ENCODE measurements at regions not wholly inside any gene's neighbourhood (a gene's known extent, or its start where the extent isn't known, plus 50 kb on each side); places are given as distances from the start of the nearest gene placed in this dataset.

DNA sequence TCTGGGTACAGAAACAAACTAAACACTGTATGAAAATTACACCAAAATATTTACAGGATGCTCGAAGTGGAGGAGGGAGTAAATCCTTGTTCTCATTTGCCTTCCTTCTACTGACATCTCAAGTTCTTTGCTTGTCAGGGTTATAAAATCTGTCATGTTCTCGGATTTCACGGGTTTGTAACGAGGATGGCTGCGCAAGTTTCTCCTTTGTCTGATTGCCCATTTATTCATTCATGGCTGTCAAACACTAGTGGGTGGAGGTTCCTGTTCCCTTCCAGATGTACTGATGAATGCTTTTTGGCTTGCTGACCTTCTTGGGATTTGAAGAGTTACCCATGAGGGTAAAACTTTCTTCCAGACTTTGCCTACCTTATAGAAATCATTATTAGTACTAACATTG lies 206.9 kb downstream of the SPCS3 start:
- TF ChIP-seq, protein P1, sequence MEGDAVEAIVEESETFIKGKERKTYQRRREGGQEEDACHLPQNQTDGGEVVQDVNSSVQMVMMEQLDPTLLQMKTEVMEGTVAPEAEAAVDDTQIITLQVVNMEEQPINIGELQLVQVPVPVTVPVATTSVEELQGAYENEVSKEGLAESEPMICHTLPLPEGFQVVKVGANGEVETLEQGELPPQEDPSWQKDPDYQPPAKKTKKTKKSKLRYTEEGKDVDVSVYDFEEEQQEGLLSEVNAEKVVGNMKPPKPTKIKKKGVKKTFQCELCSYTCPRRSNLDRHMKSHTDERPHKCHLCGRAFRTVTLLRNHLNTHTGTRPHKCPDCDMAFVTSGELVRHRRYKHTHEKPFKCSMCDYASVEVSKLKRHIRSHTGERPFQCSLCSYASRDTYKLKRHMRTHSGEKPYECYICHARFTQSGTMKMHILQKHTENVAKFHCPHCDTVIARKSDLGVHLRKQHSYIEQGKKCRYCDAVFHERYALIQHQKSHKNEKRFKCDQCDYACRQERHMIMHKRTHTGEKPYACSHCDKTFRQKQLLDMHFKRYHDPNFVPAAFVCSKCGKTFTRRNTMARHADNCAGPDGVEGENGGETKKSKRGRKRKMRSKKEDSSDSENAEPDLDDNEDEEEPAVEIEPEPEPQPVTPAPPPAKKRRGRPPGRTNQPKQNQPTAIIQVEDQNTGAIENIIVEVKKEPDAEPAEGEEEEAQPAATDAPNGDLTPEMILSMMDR (IDR thresholded peaks at IDR 0.05), result no peak
- TF ChIP-seq POLR2A (IDR thresholded peaks at IDR 0.05) (no peak), POLR2AphosphoS5 (IDR thresholded peaks at IDR 0.05) (no peak)

All from prostate gland (tissue), 2 donors.